ENCODE measurements at regions not wholly inside any gene's neighbourhood (a gene's known extent, or its start where the extent isn't known, plus 50 kb on each side); places are given as distances from the start of the nearest gene placed in this dataset.

- no peak for TF ChIP-seq EZH2 (IDR thresholded peaks at IDR 0.05; ENCODE audit: borderline replicate concordance, control insufficient read depth, low read depth, low read length)
- no peak for TF ChIP-seq KDM1A (IDR thresholded peaks at IDR 0.05; ENCODE audit: borderline replicate concordance)
- TF ChIP-seq, protein P1, sequence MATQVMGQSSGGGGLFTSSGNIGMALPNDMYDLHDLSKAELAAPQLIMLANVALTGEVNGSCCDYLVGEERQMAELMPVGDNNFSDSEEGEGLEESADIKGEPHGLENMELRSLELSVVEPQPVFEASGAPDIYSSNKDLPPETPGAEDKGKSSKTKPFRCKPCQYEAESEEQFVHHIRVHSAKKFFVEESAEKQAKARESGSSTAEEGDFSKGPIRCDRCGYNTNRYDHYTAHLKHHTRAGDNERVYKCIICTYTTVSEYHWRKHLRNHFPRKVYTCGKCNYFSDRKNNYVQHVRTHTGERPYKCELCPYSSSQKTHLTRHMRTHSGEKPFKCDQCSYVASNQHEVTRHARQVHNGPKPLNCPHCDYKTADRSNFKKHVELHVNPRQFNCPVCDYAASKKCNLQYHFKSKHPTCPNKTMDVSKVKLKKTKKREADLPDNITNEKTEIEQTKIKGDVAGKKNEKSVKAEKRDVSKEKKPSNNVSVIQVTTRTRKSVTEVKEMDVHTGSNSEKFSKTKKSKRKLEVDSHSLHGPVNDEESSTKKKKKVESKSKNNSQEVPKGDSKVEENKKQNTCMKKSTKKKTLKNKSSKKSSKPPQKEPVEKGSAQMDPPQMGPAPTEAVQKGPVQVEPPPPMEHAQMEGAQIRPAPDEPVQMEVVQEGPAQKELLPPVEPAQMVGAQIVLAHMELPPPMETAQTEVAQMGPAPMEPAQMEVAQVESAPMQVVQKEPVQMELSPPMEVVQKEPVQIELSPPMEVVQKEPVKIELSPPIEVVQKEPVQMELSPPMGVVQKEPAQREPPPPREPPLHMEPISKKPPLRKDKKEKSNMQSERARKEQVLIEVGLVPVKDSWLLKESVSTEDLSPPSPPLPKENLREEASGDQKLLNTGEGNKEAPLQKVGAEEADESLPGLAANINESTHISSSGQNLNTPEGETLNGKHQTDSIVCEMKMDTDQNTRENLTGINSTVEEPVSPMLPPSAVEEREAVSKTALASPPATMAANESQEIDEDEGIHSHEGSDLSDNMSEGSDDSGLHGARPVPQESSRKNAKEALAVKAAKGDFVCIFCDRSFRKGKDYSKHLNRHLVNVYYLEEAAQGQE (IDR thresholded peaks at IDR 0.05; ENCODE audit: low read depth, low read length): no peak
- TF ChIP-seq CTCF (IDR thresholded peaks at IDR 0.05 in 2 of 3, conservative IDR thresholded peaks at IDR 0.05 in 1 of 3; ENCODE audit: control insufficient read depth in 2 of 3, extremely low read depth in 1 of 3, insufficient read depth in 1 of 3, low read depth in 3 of 3, low read length in 3 of 3): no peak
- TF ChIP-seq FOXM1 (IDR thresholded peaks at IDR 0.05; ENCODE audit: low read depth, low read length): no peak
- no peak for TF ChIP-seq NR2F1 (conservative IDR thresholded peaks at IDR 0.05)
- no peak for TF ChIP-seq POLR2A (IDR thresholded peaks at IDR 0.05; ENCODE audit: low read depth, low read length)
- no peak for TF ChIP-seq CHD1 (IDR thresholded peaks at IDR 0.05; ENCODE audit: low read depth, low read length)
- TF ChIP-seq RAD21 (IDR thresholded peaks at IDR 0.05; ENCODE audit: insufficient read depth, low read depth, low read length): no peak
- TF ChIP-seq RAD51 (IDR thresholded peaks at IDR 0.05): no peak
These were observed 209.1 kb downstream of the IRF8 start for GRCh38 chr16:86108062-86108461.

Data from GM12878 (cell line).